Right lung (tissue), 2 donors: ENCODE measurements at regions not wholly inside any gene's neighbourhood (a gene's known extent, or its start where the extent isn't known, plus 50 kb on each side); places are given as distances from the start of the nearest gene placed in this dataset.
"Not testable (repeated sequence)": the region's sequence is repeated elsewhere in the genome, so short reads cannot be mapped to it uniquely, and the experiment has no call there.

ENCODE experiments used
- DNase-seq, 2 donors: peaks; one replicate each; pipeline ENCODE4 v3.0.0-alpha.2; 2013

DNA sequence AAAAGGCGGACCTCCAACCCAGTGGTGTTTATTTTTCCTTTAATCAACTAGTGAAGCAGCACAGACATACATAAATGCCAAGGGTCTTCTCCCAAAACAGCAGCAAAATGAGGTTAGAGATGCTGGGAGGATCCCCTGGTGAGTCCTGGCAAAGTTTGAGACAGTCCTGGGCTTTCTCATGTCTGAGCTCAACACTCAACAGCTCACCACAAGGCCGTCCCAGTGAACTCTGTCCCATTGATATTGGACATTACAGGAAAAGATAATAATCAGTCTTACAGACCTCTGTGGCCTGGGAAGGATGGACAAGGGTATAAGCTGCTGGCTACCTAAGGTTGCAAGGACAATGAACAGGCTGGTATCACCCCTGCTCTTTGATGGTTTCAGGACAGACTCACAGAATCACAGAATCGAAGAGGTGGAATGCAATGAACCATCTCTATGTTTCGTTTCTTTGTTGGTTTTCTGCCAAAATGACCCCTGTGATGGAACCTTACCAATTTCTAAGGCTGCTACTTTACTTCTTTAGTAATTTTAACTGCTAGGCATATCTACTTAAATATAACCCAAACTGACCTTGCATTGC, 551.8 kb downstream of the RAB28 start:
- no peak for DNase-seq

DNA sequence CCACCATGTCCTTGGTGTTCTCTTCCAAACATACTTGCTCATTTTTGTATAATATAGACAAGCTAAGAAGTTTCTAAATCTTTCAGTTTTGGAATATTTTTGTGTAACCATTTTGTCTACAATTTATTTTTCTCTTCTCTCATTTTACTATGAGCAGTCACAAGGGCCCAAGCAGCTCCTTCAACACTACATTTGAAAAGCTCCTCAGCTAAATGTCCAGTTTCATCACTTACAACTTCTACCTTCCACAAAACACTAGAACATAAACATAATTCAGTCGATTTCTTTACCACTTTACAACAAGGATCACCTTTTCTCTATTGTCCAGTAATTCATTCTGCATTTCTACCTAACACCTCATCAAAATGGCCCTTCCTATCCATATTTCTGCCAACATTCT, 554.4 kb downstream of the RAB28 start:
- no peak for DNase-seq

DNA sequence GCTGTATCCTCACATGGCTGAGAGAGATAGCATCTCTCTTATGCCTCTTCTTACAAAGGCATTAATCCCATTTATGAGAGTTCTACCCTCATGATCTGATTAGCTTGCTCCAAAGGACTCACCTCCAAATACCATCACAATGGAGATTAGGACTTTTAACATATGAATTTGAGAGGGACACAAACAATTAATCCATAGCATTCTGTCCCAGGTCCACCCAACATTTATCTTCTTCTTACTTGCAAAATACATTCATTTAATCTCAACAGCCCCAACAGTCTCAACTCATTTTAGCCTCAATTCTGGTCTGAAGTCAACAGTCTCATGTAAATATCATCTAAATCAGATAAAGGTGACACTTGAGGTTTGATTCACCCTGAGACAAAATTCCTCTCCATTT, 555.4 kb downstream of the RAB28 start:
- DNase-seq = no peak

DNA sequence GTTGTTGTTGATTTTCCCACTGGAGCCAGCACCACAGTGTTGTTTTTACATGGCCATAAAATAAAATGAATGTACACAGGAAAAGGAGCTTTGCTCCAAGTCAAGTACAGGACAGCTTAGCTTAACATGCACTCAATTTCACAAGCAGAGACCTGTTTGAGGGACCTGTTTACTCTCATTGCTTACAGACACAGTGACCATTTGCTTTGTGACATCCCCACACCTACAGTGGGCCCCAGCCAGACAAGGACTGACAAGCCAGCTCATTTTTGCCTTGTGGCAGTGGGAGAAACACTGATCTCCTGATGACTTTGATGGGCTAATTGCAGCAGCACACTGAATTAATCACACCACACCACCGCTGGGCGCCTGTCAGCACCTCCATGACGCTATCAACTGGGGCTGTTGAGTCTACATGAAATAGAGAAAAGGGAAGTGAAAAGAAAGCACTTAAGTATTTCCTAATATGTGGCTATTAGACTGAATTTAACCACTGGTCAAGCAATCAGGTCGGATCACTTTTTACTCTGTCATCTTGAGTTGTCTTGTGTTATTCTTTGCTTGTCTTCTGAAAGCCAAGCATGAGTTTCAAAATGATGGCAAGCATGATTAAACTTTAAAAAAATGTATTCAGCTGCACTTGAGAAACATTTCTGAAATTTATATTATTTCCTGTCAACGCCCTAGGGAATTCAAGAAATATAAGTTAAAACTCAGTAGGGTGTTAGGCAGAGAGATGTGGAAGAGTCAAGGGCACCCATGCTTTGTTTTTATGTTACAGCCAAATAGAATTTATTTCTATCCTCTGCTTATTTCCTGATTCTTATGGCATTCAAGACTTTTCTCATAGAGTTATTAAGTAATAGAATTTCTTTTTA, 557.7 kb downstream of the RAB28 start:
- DNase-seq = no peak

DNA sequence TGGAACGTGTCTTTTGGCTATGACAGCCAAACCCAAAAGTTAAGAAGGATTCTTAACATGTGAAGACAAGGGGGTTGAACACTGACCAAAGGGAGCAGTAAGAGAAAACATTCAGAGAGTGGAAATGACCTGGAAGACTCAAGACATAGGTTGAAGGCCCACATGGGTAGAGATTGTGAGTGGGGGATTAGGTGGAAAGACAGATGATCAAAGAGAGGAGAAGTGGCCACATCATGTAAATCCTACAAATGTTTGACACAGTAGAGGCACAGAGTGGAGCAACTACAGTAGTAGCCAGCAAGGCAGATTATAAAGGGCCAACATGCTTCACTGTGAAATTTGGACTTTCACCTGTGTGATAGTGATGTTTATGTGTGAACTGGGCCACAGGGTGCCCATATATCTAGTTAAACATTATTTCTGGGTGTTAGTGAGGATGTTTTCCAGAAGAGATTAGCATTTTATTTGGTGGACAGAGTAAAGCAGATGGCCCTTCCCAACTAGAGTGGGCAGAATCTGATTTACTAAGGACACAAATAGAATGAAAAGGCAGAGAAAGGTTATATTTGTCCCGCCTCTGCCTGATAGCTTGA, 559.3 kb downstream of the RAB28 start:
- DNase-seq = no peak

DNA sequence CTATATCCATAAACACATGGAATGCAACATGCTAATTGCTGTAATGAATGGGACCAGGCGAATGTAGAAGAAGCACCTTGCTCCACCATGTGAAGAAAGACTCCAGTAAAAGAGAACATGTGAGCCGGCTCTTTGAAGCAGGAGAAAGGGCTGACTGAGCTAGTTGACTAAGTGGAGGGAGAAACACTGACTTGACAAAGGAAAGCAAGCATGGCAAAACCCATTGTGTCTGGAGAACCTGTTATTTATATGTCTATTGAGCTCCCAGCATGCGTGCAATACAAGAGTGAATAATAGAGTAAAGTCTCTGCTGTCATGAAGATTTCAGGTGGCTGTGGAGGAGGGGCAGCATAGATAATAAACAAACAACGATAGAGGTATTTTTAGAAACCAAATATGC, 559.9 kb downstream of the RAB28 start:
- no peak for DNase-seq

DNA sequence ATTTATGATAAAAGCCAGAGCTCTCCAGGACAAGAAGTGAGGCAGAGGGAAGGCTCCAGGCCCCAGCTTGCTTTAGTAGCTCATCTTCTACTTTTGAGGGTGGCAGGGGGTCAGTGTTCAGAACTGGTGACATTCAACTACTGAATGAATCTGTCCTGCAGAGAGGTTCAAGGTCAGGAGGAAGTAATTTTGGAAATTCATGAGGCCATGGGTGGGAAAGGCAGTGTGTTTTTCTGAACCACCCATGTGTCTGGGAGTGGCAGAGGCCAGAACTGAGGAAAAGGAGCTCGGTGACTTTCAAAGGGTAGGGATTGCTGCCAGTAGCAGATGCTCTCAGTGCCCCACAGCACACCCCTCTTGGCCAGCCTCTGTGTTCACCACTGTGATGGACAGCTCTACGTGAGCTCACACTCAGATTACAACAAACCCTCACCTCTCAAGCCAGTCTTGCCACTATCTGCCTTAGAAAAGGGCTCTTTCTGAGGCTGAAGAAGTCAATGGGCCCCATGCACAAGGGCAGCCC, 571.2 kb downstream of the RAB28 start:
- no peak for DNase-seq

DNA sequence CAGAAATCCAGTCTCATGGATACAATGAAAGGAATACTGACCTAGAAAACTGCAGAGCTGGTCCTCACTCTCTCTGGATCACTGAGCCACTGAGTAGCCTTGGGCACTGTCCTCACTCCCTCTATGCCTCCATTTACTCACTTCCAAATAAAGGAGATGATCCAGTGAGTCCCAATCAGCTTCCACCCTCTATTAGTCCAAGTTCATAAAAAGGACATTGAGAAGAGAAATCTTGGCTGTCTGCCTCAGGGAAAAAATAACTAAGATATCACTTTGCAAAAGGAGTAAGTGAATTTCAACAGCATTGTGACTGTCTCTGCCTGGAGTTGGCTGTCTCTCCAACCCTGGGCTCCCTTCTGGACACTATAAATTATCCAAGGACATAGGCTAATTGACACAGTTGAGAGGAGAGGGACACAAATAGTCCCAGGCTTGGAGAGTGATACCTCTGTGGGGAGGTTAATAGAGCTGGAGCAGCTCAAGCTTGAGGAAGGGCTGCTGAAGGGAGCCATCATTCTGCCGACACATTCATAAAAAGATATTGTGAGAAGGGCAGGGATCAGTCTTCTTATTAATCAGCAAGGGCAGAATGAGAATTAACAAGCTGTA, 572.3 kb downstream of the RAB28 start:
- DNase-seq = no peak

DNA sequence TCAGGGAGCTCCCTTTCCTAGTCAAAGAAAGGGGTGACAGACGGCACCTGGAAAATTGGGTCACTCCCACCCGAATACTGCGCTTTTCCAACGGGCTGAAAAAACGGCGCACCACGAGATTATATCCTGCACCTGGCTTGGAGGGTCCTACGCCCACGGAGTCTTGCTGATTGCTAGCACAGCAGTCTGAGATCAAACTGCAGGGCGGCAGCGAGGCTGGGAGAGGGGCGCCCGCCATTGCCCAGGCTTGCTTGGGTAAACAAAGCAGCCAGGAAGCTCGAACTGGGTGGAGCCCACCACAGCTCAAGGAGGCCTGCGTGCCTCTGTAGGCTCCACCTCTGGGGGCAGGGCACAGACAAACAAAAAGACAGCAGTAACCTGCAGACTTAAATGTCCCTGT, 580.5 kb downstream of the RAB28 start:
- DNase-seq = not testable (repeated sequence)

DNA sequence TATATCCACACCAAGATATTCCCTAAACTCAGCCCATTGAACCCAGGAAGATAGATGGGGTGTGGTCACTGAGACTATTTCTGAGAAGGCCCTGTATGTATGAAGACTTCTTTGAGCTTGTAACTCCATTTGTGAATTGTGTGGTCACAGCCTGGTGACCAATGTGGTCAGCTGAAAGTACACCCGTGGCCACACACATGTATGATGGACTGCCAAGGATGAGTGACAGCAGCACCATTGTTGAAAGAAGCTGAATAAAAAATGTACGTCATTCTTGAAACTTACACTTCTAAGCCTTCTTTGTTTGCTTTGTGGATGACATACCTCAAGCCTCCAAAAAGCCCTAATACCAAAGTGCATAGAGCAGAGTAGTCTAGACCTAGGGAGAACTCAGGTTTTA, 581.4 kb downstream of the RAB28 start:
- no peak for DNase-seq

DNA sequence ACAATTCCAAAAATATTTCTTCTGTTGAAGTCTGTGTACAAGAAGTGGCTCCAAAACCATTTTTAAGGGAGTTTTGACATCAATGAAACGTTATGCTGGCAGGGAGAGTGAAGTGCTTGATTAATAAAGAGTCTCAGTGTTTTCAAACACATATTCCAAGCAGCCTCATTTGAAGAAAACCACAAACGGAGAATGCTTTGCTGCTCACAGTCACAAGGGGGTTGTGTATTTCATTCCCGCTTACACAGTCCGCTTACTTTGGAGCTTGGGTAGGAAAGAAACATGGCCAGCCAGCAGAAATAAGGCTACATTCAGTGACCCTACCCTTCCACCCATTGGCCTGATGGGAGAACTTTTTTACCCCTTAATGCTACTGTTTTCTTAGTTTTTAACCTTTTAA, 586.2 kb downstream of the RAB28 start:
- DNase-seq = no peak

DNA sequence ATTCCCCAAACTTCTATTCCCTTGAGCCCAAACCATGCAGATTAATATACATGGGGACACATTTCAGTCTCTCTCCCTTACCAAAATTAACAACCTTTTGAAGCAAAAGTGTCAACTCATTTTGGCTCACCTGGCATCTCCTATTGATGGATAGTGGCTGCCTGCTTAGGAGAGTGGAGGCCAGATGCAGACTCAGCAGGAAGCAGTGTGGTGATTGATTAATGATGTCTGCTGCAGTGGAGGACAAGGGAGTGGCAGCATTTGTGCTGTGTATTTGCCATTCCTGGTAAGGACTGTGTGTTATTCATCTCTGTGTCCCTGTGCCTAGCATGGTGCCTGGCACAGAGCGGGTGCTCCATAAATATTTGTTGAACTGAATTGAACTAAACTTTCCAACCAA, 590.1 kb downstream of the RAB28 start:
- no peak for DNase-seq

DNA sequence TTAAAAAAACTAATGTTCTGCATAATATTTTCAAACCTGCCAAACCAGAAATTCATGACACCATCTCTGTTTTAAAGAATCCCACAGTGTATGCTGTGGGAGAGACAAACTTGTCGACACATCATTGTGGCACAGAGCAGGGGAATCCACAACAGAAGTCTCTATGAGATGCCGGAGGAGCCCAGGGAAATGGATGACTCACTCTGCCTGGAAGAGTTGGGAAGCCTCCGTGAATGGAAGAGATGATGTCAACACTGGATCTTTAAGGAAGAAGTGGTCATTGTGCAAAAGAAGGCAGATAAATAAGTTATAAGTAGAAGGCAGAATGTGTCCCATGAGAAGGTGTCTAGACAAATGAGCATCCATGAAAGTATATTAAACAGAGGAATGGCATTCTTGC, 595.1 kb downstream of the RAB28 start:
- no peak for DNase-seq

DNA sequence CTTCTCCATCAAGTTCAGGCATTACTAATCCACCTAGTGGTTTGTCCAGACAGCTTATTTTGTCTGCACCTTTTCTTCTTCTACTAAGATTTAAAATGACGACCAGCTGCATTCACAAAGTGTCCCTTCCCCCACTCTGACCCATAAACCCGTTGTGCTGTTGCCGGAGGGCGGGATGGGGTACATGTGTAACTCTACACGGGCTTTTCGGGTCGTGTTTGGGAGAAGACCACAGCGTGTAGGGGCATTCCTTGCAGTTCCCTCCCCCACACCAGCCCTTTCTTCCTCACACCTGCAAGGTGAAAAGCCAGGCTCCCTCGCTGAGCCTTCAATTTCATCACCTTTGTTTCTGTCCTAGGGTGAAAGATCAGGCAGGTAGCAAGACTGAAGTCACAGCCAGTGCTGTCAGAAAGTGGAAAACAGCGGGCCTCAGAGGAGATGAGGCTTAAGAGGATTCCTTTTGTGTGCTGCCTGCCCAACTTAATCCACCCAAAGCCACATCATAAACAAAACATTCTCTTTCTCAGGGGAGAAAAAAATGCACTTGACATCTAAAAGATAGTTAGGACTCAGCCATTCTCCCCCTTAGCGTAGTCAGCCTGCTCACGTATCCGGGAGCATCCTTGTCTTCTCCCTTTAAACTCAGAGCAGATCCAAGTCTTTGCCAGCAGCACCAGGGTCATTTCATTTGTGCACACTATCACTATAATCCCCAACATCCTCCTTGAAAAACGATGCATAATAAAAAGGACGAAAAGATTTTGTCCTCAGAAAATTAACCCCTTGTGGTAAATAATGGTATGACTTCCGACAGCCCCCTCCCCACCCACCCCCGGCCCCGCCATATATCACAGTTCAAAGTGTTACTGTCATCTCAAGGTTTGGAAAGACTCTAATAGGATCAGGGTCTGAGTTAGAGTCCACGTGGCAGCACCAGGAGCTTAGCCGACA, 599.0 kb downstream of the RAB28 start:
- no peak for DNase-seq

DNA sequence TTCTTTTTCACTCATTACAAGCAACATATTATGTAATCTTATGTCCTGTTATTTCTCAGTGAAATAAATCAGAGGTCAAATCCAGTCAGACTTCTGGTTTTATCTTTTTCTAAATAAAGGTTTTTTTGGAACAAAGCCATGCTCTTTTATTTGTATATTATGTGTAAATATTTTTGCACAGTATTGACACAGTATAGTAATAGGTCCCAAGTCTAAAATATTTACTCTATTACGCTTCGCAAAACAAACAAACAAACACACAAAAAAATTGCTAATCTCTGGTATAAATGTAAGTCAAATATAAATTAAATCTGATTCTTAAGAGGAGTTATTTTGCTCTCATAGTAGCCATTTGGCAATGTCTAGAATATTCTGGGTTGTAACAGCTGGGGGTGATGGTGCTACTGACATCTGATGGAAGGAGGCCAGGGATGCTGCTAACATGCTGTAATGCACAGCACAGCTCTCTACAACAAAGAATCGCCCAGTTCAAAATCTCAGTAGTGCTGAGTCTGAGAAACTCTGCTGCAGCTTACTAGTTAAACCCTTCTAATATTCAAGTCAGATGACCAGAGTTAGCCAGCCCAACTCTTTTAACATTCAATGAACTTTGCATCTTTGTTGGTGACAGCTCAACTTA, 602.1 kb downstream of the RAB28 start:
- DNase-seq = peak; percentile 58 to 74

DNA sequence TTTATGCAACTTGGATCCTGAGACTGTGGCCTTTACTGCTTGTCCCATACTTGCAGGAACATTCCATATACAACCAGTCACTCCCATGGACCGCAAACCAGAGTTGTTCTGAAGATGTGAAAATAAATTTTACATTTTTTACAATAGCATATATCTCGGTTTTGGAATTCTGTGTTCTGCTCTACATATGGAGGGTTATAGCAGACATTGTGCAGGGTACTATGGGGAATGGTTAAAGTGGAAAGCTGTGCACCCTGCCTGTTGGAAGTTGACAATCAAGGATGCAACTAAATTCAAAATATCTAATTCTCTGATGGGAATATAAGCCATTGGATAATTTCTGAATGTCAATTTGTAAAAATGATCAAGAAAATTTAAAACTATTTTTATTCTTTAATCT, 603.3 kb downstream of the RAB28 start:
- no peak for DNase-seq

DNA sequence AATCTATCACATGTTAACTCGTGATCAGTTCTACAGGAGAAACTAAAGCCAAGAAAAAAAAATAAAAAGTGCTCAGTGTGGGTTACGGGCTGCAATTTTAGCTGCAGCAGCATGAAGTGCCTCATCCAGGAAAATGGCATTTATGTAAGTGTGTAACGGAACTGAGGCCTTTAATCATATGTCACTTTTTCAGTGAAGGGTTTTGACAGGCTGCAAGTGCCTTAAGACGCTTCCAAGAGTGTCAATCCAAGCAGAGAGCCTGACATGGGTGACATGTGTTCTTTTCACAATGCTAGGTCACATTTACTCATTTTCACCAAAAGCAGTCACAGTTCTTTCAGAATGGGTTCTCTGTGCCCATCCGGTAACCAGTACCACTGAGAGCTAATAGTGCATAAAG, 604.6 kb downstream of the RAB28 start:
- DNase-seq = no peak

DNA sequence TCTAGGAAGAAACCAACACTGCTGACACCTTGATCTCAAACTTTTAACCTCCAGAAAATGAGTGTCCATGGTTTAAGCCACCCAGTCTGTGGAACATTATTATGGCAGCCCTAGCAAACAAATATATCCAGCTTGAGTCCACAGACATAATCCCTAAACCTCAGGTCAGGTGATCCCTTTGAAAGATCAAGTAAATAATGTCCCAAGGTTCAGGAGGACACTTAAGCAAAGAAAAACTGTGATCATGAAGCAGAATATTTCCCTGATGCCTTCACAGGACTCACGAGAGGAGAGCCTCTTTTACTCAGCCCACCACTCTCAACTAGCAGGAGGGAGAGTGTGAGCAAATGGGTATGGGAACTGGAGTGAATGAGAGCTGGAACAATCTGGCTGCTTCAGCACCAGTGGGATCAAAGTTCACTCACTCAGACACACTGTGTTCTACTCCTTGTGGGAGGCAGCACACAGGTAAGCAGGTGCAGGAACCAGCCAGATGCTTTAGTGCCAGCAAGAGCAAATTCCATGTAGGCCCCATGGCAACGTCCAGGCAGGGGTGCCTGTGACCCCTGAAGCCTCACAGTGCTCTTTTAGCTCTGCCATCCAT, 608.4 kb downstream of the RAB28 start:
- no peak for DNase-seq

DNA sequence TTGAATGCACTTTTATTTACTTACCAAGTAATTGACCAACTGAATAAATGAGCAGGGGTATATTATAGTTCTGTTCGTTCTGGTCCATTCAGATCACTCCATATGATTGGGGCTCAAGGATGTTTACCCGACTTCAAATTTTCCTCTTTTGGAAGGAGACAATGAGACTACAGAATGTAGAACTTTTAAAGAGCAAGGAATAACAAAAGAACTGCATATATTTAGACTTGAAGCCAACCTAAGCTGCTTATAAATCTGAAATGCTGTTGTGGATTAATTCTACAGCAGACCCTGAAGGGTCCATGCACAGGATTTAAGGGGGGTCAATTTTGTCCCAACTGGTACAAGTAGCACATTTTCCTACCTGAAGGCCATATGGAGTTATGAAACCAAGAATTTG, 610.8 kb downstream of the RAB28 start:
- DNase-seq = no peak

DNA sequence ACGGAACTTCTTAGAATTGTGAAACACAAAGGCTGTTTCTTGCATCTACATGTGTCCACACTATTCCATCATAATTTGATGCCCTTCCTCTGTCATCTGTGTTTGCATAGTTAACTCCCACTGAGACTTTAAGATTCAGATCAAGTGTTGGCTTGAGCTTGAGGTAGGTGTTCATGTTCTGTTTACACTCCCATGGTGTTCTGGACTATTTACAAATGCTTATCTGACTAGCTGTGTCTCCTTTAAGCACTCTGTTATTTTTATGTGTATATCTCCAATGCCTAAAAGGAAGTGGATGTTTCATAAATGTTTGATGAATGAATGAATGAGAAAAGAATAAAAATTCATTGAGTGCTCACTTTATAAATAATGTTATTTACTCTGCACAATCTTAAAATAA, 622.7 kb downstream of the RAB28 start:
- no peak for DNase-seq
